ENCODE measurements at regions not wholly inside any gene's neighbourhood (a gene's known extent, or its start where the extent isn't known, plus 50 kb on each side); places are given as distances from the start of the nearest gene placed in this dataset.

DNA sequence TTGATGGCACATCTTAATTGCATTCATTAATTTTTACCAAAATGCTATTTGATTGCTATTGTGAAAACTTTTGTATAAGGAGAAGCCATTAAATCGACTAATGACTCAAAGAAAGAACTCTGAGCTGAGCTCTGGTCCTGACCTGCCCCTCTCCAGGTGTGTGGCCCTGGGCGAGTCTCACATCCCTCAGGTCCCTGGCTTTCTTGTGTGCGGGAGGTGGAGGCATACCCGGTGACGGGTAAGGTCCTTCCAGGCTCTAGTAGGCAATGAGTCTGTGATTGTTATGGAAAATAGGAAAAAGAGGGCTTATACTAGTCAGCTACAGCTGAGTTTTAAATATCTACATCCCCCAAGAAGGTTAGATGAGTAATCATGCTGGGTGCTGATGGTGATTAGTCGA lies 248.1 kb downstream of the GATA3 start:
- Histone ChIP-seq H3K4ac (ENCODE audit: low read depth, low read length) (peak overlapping the region; percentile 53), H2BK12ac (ENCODE audit: low read length) (peak overlapping the region; percentile 97), H3K79me2 (ENCODE audit: control insufficient read depth, insufficient read depth, low read length, poor library complexity) (peaks cover 3% of the 10 kb centered on the region), H3K27me3 (ENCODE audit: insufficient read depth, low read length) (no peaks in the 10 kb centered on the region), H3K14ac (ENCODE audit: low read length) (peak overlapping the region; percentile 78), H4K8ac (ENCODE audit: low read depth, low read length) (no peak overlapping the region), H3K9me3 (ENCODE audit: insufficient read depth, low read depth, low read length) (no peaks in the 10 kb centered on the region), H3K4me3 (ENCODE audit: low read depth, low read length) (no peak overlapping the region), H2BK5ac (ENCODE audit: low read depth, low read length, poor library complexity) (peak overlapping the region; percentile 72), H3K4me1 (ENCODE audit: control insufficient read depth in 1 of 2, insufficient read depth in 2 of 2, low read length in 2 of 2) (peaks cover 16 to 17% of the 10 kb centered on the region in 2 experiments), H2AK5ac (ENCODE audit: low read length) (no peak overlapping the region), H3K27ac (ENCODE audit: low read depth, low read length) (no peak overlapping the region), H4K91ac (ENCODE audit: low read depth, low read length) (no peak overlapping the region), H2BK120ac (ENCODE audit: insufficient read depth, low read length, poor library complexity) (peak overlapping the region; percentile 68), H3K9ac (ENCODE audit: low read length) (no peak overlapping the region), H3K18ac (ENCODE audit: low read length) (no peak overlapping the region), H3K79me1 (ENCODE audit: low read length) (peaks cover 22% of the 10 kb centered on the region), H3K36me3 (ENCODE audit: control insufficient read depth in 1 of 2, insufficient read depth in 2 of 2, low read length in 2 of 2) (no peaks in the 10 kb centered on the region), H3K4me2 (ENCODE audit: low read length) (no peak overlapping the region), H4K12ac (ENCODE audit: low read depth, low read length) (no peak overlapping the region), H3K23ac (ENCODE audit: low read length) (no peak overlapping the region), H2AFZ (ENCODE audit: insufficient read depth, low read length, poor library complexity) (no peak overlapping the region)
- no CpG with 5 or more reads among the region's 6 CpGs for WGBS (ENCODE audit: extremely low coverage, insufficient coverage, insufficient read length)
- peak in 1 of 2 donors; percentile 28 for DNase-seq

DNA sequence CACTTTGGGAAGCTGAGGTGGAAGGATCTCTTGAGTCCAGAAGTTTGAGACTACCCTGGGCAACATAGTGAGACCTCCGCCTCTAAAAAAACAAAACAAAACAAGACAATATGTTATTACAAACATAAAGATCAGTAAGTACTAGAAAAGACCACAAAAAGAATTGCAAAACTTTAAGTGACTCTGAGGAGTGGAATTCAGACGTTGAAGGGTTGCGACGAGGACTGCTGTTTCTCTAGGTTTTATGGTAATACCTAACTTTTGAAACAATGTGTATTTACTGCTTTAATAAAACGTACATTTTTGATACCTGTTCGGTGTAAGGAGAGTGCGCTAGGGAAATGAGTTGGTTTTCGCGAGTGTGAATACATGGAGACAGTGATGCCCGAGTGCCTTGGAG lies 250.4 kb downstream of the GATA3 start:
- H3K23ac ChIP-seq (ENCODE audit: low read length): no peak overlapping the region
- no peak overlapping the region for H3K4me3 ChIP-seq (ENCODE audit: low read depth, low read length)
- H2AFZ ChIP-seq (ENCODE audit: insufficient read depth, low read length, poor library complexity): no peak overlapping the region
- H3K79me2 ChIP-seq (ENCODE audit: control insufficient read depth, insufficient read depth, low read length, poor library complexity): peaks cover 3% of the 10 kb centered on the region
- H3K4ac ChIP-seq (ENCODE audit: low read depth, low read length): no peak overlapping the region
- no peak overlapping the region for H2AK5ac ChIP-seq (ENCODE audit: low read length)
- peak overlapping the region; percentile 48 for H3K27ac ChIP-seq (ENCODE audit: low read depth, low read length)
- H3K36me3 ChIP-seq (ENCODE audit: control insufficient read depth in 1 of 2, insufficient read depth in 2 of 2, low read length in 2 of 2): no peaks in the 10 kb centered on the region
- WGBS (ENCODE audit: extremely low coverage, insufficient coverage, insufficient read length): no CpG with 5 or more reads among the region's 10 CpGs
- H3K4me2 ChIP-seq (ENCODE audit: low read length): no peak overlapping the region
- peak overlapping the region; percentile 64 for H3K14ac ChIP-seq (ENCODE audit: low read length)
- no peak overlapping the region for H3K18ac ChIP-seq (ENCODE audit: low read length)
- no peaks in the 10 kb centered on the region for H3K9me3 ChIP-seq (ENCODE audit: insufficient read depth, low read depth, low read length)
- no peak overlapping the region for H4K12ac ChIP-seq (ENCODE audit: low read depth, low read length)
- H4K8ac ChIP-seq (ENCODE audit: low read depth, low read length): no peak overlapping the region
- peaks cover 13 to 16% of the 10 kb centered on the region in 2 experiments for H3K4me1 ChIP-seq (ENCODE audit: control insufficient read depth in 1 of 2, insufficient read depth in 2 of 2, low read length in 2 of 2)
- peak overlapping the region; percentile 74 for H2BK120ac ChIP-seq (ENCODE audit: insufficient read depth, low read length, poor library complexity)
- no peak overlapping the region for H3K9ac ChIP-seq (ENCODE audit: low read length)
- DNase-seq: peak; percentile 48 to 80
- H4K91ac ChIP-seq (ENCODE audit: low read depth, low read length): no peak overlapping the region
- H3K79me1 ChIP-seq (ENCODE audit: low read length): peaks cover 19% of the 10 kb centered on the region
- H3K27me3 ChIP-seq (ENCODE audit: insufficient read depth, low read length): no peaks in the 10 kb centered on the region
- H2BK12ac ChIP-seq (ENCODE audit: low read length): peak overlapping the region; percentile 82
- peak overlapping the region; percentile 47 for H2BK5ac ChIP-seq (ENCODE audit: low read depth, low read length, poor library complexity)

DNA sequence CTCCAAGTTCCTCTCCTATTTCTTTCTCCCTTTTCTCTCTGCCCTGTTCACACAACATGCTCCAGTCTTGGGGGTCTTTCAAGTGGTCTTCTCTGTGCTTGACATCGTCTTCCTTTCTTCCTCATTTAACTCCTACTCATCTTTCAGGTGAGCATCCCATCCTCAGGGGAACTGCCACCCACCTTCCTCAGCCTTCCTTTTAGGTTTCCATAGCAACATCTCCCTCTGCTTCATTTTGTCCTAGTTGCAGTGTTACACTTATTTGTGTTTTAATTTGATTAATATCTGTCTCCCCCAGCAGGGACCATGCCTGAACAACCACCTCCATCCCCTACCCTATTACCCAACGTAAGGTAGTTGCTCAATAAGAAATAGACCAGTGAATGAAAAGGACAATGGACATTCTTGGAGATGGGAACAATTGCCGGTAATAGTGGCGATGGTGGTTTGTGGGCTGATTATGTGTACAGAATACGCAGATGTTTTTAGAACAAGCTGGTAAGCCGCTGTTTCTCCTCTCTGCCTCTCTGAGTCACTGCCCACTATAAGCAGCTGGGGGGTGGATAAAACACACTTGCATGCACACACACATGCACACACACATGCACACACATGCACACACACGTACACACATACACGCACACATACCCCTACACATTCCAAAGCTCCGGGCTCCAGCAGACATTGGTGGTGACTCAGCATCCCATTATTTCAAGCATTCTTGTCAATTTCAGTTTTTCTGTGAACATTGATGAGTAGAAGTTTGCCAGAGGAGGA lies 251.6 kb downstream of the GATA3 start:
- no peak overlapping the region for H3K4me2 ChIP-seq (ENCODE audit: low read length)
- no peak overlapping the region for H3K18ac ChIP-seq (ENCODE audit: low read length)
- peak; percentile 80 to 87 for DNase-seq
- no peak overlapping the region for H3K14ac ChIP-seq (ENCODE audit: low read length)
- no peak overlapping the region for H2AK5ac ChIP-seq (ENCODE audit: low read length)
- WGBS (ENCODE audit: extremely low coverage, insufficient coverage, insufficient read length): no CpG with 5 or more reads among the region's 9 CpGs
- H3K9ac ChIP-seq (ENCODE audit: low read length): no peak overlapping the region
- peaks cover 13 to 16% of the 10 kb centered on the region in 2 experiments for H3K4me1 ChIP-seq (ENCODE audit: control insufficient read depth in 1 of 2, insufficient read depth in 2 of 2, low read length in 2 of 2)
- H3K79me2 ChIP-seq (ENCODE audit: control insufficient read depth, insufficient read depth, low read length, poor library complexity): peaks cover 3% of the 10 kb centered on the region
- peak overlapping the region; percentile 36 for H3K27ac ChIP-seq (ENCODE audit: low read depth, low read length)
- H3K23ac ChIP-seq (ENCODE audit: low read length): no peak overlapping the region
- H2AFZ ChIP-seq (ENCODE audit: insufficient read depth, low read length, poor library complexity): no peak overlapping the region
- H3K4ac ChIP-seq (ENCODE audit: low read depth, low read length): no peak overlapping the region
- no peak overlapping the region for H4K12ac ChIP-seq (ENCODE audit: low read depth, low read length)
- H4K8ac ChIP-seq (ENCODE audit: low read depth, low read length): no peak overlapping the region
- H2BK120ac ChIP-seq (ENCODE audit: insufficient read depth, low read length, poor library complexity): peak overlapping the region; percentile 52
- H3K4me3 ChIP-seq (ENCODE audit: low read depth, low read length): no peak overlapping the region
- H4K91ac ChIP-seq (ENCODE audit: low read depth, low read length): peak overlapping the region; percentile 61
- no peaks in the 10 kb centered on the region for H3K27me3 ChIP-seq (ENCODE audit: insufficient read depth, low read length)
- H3K79me1 ChIP-seq (ENCODE audit: low read length): peaks cover 19% of the 10 kb centered on the region
- H2BK12ac ChIP-seq (ENCODE audit: low read length): peak overlapping the region; percentile 21
- no peaks in the 10 kb centered on the region for H3K36me3 ChIP-seq (ENCODE audit: control insufficient read depth in 1 of 2, insufficient read depth in 2 of 2, low read length in 2 of 2)
- peak overlapping the region; percentile 3 for H2BK5ac ChIP-seq (ENCODE audit: low read depth, low read length, poor library complexity)
- H3K9me3 ChIP-seq (ENCODE audit: insufficient read depth, low read depth, low read length): no peaks in the 10 kb centered on the region

DNA sequence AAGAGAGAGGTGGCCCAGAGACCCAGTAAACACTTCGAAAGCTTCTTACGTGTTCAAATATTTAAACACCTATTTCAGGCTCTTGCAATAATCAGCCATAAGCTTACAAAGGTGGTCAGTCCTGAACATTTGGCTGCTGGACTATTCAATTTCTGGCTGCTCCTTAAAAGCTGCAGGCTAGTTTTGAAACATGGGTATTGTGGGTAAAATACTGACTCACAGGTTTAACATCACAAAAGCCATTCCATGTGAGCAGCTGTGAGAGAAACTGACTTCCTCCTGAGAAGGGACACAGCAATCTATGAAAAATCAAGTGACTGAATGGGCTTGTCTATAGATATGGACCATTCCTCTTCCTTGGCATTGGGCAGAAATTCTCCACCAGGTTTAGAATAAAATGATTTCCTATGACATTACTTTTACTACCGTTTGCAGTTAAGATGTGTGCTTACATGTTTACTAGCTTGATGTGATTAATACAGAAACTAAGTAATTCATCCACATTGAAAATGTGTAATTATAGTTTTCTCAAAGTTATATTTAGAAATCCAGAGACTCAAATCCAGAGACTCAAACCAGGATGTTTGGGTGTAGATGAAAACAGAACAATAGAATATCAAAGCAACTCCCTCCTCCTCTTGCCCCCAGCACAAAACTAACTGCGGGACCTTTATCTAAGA lies 252.3 kb downstream of the GATA3 start:
- Histone ChIP-seq H2BK120ac (ENCODE audit: insufficient read depth, low read length, poor library complexity) (peak overlapping the region; percentile 40), H3K4me2 (ENCODE audit: low read length) (no peak overlapping the region), H3K9ac (ENCODE audit: low read length) (no peak overlapping the region), H2BK5ac (ENCODE audit: low read depth, low read length, poor library complexity) (peak overlapping the region; percentile 22), H3K18ac (ENCODE audit: low read length) (no peak overlapping the region), H3K27ac (ENCODE audit: low read depth, low read length) (peak overlapping the region; percentile 36), H3K4ac (ENCODE audit: low read depth, low read length) (peak overlapping the region; percentile 11), H3K36me3 (ENCODE audit: control insufficient read depth in 1 of 2, insufficient read depth in 2 of 2, low read length in 2 of 2) (no peaks in the 10 kb centered on the region), H3K9me3 (ENCODE audit: insufficient read depth, low read depth, low read length) (no peaks in the 10 kb centered on the region), H2AK5ac (ENCODE audit: low read length) (no peak overlapping the region), H4K12ac (ENCODE audit: low read depth, low read length) (no peak overlapping the region), H3K79me2 (ENCODE audit: control insufficient read depth, insufficient read depth, low read length, poor library complexity) (peaks cover 3% of the 10 kb centered on the region), H3K14ac (ENCODE audit: low read length) (no peak overlapping the region), H3K79me1 (ENCODE audit: low read length) (peaks cover 19% of the 10 kb centered on the region), H2BK12ac (ENCODE audit: low read length) (no peak overlapping the region), H4K8ac (ENCODE audit: low read depth, low read length) (no peak overlapping the region), H3K27me3 (ENCODE audit: insufficient read depth, low read length) (no peaks in the 10 kb centered on the region), H3K23ac (ENCODE audit: low read length) (no peak overlapping the region), H4K91ac (ENCODE audit: low read depth, low read length) (peak overlapping the region; percentile 2), H3K4me1 (ENCODE audit: control insufficient read depth in 1 of 2, insufficient read depth in 2 of 2, low read length in 2 of 2) (peaks cover 15 to 16% of the 10 kb centered on the region in 2 experiments), H3K4me3 (ENCODE audit: low read depth, low read length) (no peak overlapping the region), H2AFZ (ENCODE audit: insufficient read depth, low read length, poor library complexity) (no peak overlapping the region)
- WGBS (ENCODE audit: extremely low coverage, insufficient coverage, insufficient read length): no CpG with 5 or more reads among the region's 4 CpGs
- DNase-seq: peak; percentile 70 to 87
